ENCODE measurements at regions not wholly inside any gene's neighbourhood (a gene's known extent, or its start where the extent isn't known, plus 50 kb on each side); places are given as distances from the start of the nearest gene placed in this dataset.

- Histone ChIP-seq H3K4ac (replicated peaks; ENCODE audit: insufficient read length, low read depth, low read length) (no peak overlapping the region), H3K9ac (replicated peaks in 1 of 4; ENCODE audit: extremely low read depth in 1 of 4, low read depth in 3 of 4, low read length in 3 of 4) (no peak overlapping the region), H3K56ac (replicated peaks; ENCODE audit: insufficient read length, low read depth, low read length) (no peak overlapping the region), H3K79me2 (ENCODE audit: control insufficient read depth in 1 of 2, insufficient read depth in 2 of 2, low read length in 2 of 2) (no peaks in the 10 kb centered on the region), H3K4me3 (ENCODE audit: extremely low read depth in 1 of 4, insufficient read depth in 2 of 4, low read depth in 3 of 4, low read length in 4 of 4) (no peak overlapping the region), H3K4me1 (replicated peaks in 1 of 4; ENCODE audit: control insufficient read depth in 3 of 4, insufficient read depth in 4 of 4, low read length in 3 of 4) (no peaks in the 10 kb centered on the region), H3K14ac (ENCODE audit: insufficient read length) (no peak overlapping the region), H2BK5ac (ENCODE audit: low read depth, low read length) (no peak overlapping the region), H3K4me2 (ENCODE audit: insufficient read depth in 1 of 2, low read depth in 2 of 2, low read length in 2 of 2) (no peak overlapping the region), H3K36me3 (ENCODE audit: control insufficient read depth in 2 of 4, insufficient read depth in 4 of 4, low read length in 3 of 4) (no peaks in the 10 kb centered on the region), H2BK120ac (replicated peaks; ENCODE audit: low read depth, low read length) (no peak overlapping the region), H3K27ac (ENCODE audit: low read depth, low read length) (no peak overlapping the region), H3K9me3 (ENCODE audit: insufficient read depth in 2 of 2, low read depth in 1 of 2, low read length in 1 of 2) (no peaks in the 10 kb centered on the region), H2AFZ (ENCODE audit: low read length) (no peak overlapping the region), H4K8ac (ENCODE audit: extremely low read depth, insufficient read depth, low read length) (no peak overlapping the region), H3K79me1 (ENCODE audit: low read depth, low read length) (no peaks in the 10 kb centered on the region), H3K23ac (ENCODE audit: insufficient read length) (no peak overlapping the region), H4K91ac (replicated peaks; ENCODE audit: insufficient read length, low read length) (no peak overlapping the region), H4K20me1 (replicated peaks in 1 of 2; ENCODE audit: control insufficient read depth in 1 of 2, insufficient read depth in 2 of 2, low read length in 2 of 2) (no peaks in the 10 kb centered on the region), H4K5ac (ENCODE audit: insufficient read length, low read depth, low read length) (no peak overlapping the region), H3K27me3 (replicated peaks in 1 of 4; ENCODE audit: control insufficient read depth in 3 of 4, extremely low read depth in 1 of 4, insufficient read depth in 3 of 4, low read length in 3 of 4) (no peaks in the 10 kb centered on the region), H2AK5ac (ENCODE audit: low read depth, low read length) (no peak overlapping the region), H2BK15ac (ENCODE audit: low read length) (no peak overlapping the region), H3K23me2 (ENCODE audit: low read depth, low read length) (no peaks in the 10 kb centered on the region), H2BK20ac (ENCODE audit: low read length) (no peak overlapping the region), H3K18ac (ENCODE audit: extremely low read depth, low read length) (no peak overlapping the region), H2BK12ac (ENCODE audit: low read depth, low read length) (no peak overlapping the region)
- TF ChIP-seq CEBPB (IDR thresholded peaks at IDR 0.05; ENCODE audit: low read depth, low read length) = peak; percentile 25; the same call in 1 of the 2 replicates
- TF ChIP-seq SIN3A (conservative IDR thresholded peaks at IDR 0.05 in 1 of 2, IDR thresholded peaks at IDR 0.05 in 1 of 2; ENCODE audit: low read depth in 1 of 2, low read length in 2 of 2) = no peak
- WGBS, 2 experiments (ENCODE audit: extremely low coverage in 1 of 2, insufficient coverage in 1 of 2, insufficient read length in 1 of 2, insufficient replicate concordance in 2 of 2, low coverage in 1 of 2, low lambda C conversion rate in 2 of 2, missing lambda C conversion rate in 1 of 2) = 84% methylated on average over 4 of the region's 4 CpGs; no CpG with 5 or more reads in 1 of the 2 experiments
- ChIA-PET CTCF (ENCODE audit: partially characterized antibody) (no interaction called here), POLR2A (ENCODE audit: partially characterized antibody) (no interaction called here)
- DNase-seq (ENCODE audit: low read depth in 1 of 2, low spot score in 2 of 2) (no peak), FAIRE-seq (no peak)
Measured at GRCh38 chr13:74226791-74227475, 92.7 kb upstream of the KLF12 start.
